ENCODE measurements at regions not wholly inside any gene's neighbourhood (a gene's known extent, or its start where the extent isn't known, plus 50 kb on each side); places are given as distances from the start of the nearest gene placed in this dataset.

GRCh38 chr10:109029870-109030269 is 893.4 kb downstream of the XPNPEP1 start:
- Histone ChIP-seq H3K36me3 (no peaks in the 10 kb centered on the region), H3K4me1 (ENCODE audit: control insufficient read depth in 1 of 2, insufficient read depth in 1 of 2, low read depth in 1 of 2, low read length in 1 of 2) (no peaks in the 10 kb centered on the region)

DNA sequence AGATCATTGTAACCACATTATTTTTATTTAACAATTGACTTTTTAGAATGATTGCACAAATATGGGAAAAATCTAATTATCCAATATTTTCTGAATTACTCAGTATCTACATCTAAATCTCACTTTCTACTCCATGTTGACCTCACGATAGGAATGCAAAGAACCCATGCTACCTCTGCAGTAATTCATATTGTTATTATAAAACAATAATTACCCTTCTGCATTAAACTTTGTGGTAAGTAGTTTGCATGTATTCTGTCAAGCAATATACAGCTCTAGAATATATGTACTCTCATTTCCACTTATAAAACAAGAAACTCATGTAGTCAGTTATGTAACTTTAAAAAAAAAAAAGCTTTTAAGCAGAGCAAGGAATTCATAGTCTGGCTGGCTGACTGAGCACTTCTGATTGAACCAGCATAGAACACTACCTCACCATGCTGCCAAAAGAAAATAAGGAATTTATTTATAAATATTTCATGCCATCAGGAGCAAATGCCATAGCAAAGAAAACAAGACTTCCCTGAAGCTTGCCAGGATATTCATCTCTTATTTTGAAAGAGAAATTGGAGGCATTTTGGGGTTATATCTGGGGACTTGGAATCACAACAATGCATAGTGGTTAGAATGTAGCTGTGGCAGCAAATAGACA is 895.7 kb downstream of the XPNPEP1 start:
- Histone ChIP-seq H3K27me3 (no peaks in the 10 kb centered on the region), H3K36me3 (no peaks in the 10 kb centered on the region), H3K4me3 (ENCODE audit: low read depth in 1 of 2, low read length in 1 of 2) (no peak overlapping the region), H3K27ac (no peak overlapping the region), H3K4me1 (ENCODE audit: control insufficient read depth in 1 of 2, insufficient read depth in 1 of 2, low read depth in 1 of 2, low read length in 1 of 2) (no peaks in the 10 kb centered on the region), H3K9me3 (no peaks in the 10 kb centered on the region)
- TF ChIP-seq, protein P1, sequence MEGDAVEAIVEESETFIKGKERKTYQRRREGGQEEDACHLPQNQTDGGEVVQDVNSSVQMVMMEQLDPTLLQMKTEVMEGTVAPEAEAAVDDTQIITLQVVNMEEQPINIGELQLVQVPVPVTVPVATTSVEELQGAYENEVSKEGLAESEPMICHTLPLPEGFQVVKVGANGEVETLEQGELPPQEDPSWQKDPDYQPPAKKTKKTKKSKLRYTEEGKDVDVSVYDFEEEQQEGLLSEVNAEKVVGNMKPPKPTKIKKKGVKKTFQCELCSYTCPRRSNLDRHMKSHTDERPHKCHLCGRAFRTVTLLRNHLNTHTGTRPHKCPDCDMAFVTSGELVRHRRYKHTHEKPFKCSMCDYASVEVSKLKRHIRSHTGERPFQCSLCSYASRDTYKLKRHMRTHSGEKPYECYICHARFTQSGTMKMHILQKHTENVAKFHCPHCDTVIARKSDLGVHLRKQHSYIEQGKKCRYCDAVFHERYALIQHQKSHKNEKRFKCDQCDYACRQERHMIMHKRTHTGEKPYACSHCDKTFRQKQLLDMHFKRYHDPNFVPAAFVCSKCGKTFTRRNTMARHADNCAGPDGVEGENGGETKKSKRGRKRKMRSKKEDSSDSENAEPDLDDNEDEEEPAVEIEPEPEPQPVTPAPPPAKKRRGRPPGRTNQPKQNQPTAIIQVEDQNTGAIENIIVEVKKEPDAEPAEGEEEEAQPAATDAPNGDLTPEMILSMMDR (IDR thresholded peaks at IDR 0.05) = no peak

More at GRCh38 chr10:109029870-109030269, 893.4 kb downstream of the XPNPEP1 start:
- no peaks in the 10 kb centered on the region for H3K27me3 ChIP-seq
- H3K27ac ChIP-seq = no peak overlapping the region
- H3K4me3 ChIP-seq (ENCODE audit: low read depth in 1 of 2, low read length in 1 of 2) = no peak overlapping the region
- H3K9me3 ChIP-seq = no peaks in the 10 kb centered on the region
- TF ChIP-seq, protein P1 (IDR thresholded peaks at IDR 0.05) = no peak

DNA sequence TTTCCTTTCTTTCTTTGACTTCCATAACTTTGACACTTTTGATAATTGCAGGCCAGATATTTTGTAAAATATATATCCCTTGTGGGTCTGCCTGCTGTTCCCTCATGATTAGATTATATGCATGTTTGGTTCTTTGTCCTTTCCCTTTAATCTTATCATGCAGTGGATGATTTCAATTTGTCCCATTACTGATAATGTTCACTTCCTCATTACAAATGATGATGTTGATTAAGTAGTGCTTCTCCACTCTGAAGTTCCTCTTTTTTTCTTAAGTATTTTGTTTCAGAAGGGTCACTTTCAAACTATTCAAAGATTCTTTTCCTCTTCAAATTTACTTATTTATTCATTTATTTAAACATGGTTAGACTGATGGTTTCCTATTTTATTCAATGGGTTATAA is 898.1 kb downstream of the XPNPEP1 start:
- Histone ChIP-seq H3K27me3 (no peaks in the 10 kb centered on the region), H3K36me3 (no peaks in the 10 kb centered on the region), H3K4me3 (ENCODE audit: low read depth in 1 of 2, low read length in 1 of 2) (no peak overlapping the region), H3K9me3 (no peaks in the 10 kb centered on the region), H3K27ac (no peak overlapping the region), H3K4me1 (ENCODE audit: control insufficient read depth in 1 of 2, insufficient read depth in 1 of 2, low read depth in 1 of 2, low read length in 1 of 2) (no peaks in the 10 kb centered on the region)
- TF ChIP-seq, protein P1 (IDR thresholded peaks at IDR 0.05) = no peak

DNA sequence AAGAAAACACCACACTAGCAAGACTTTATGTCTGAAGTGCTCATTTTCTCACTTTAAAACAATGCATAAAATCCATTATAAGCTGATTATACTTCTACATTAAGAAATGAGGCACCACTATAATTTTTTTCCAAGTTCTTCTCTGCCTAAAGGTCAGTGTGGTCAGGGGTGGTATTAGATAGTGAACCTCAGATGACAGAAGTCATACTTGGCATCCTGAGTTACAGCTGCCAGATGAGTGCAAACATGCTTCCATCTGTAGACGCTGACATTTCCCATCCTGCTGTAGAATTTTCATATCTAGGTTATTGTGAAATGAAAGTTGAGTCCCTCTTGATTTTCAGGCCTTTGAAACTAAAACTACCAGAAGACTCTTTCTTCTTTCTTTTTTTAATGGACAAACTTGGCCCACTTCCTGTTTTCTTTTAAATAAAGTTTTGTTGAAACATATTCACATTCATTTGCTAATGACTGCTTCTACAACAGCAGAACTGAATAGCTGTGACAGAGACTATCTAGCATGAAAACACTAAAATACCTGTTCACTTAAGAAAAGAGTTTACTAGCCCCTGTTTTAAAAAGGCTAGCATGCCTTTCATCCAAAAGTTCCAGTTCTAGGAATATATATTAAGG is 900.8 kb downstream of the XPNPEP1 start:
- TF ChIP-seq, protein P1 (IDR thresholded peaks at IDR 0.05) = no peak
- Histone ChIP-seq H3K4me1 (ENCODE audit: control insufficient read depth in 1 of 2, insufficient read depth in 1 of 2, low read depth in 1 of 2, low read length in 1 of 2) (no peaks in the 10 kb centered on the region), H3K27ac (no peak overlapping the region), H3K4me3 (ENCODE audit: low read depth in 1 of 2, low read length in 1 of 2) (no peak overlapping the region), H3K36me3 (no peaks in the 10 kb centered on the region), H3K9me3 (no peaks in the 10 kb centered on the region), H3K27me3 (no peaks in the 10 kb centered on the region)

DNA sequence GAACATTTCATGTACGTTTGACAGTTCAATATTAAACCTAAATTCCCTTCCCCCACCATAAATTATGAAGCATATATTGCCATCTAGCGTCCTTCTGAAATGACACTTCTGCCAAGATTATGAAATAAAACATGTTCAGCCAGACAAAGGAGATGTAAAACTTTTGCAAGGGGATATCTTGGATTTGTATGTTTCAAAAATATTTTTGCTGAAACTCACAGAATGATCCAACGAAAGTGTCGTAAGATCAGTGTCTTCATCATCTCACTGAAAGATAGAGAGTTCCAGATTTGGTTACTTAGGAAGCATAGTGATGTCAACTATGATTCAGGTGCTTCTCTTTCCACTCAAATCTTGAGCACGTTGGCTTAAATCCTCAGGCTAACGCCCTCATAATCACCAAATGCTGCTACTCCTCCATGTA is 904.3 kb downstream of the XPNPEP1 start:
- no peak overlapping the region for H3K4me3 ChIP-seq (ENCODE audit: low read depth in 1 of 2, low read length in 1 of 2)
- H3K27me3 ChIP-seq = no peaks in the 10 kb centered on the region
- no peaks in the 10 kb centered on the region for H3K36me3 ChIP-seq
- H3K9me3 ChIP-seq = no peaks in the 10 kb centered on the region
- TF ChIP-seq, protein P1 (IDR thresholded peaks at IDR 0.05) = no peak
- no peaks in the 10 kb centered on the region for H3K4me1 ChIP-seq (ENCODE audit: control insufficient read depth in 1 of 2, insufficient read depth in 1 of 2, low read depth in 1 of 2, low read length in 1 of 2)
- H3K27ac ChIP-seq = no peak overlapping the region
